CD8-positive, alpha-beta memory T cell (primary cell): ENCODE measurements at regions not wholly inside any gene's neighbourhood (a gene's known extent, or its start where the extent isn't known, plus 50 kb on each side); places are given as distances from the start of the nearest gene placed in this dataset.

Experiments
- CTCF ChIA-PET: fragments of 350-600 bp; sonication (Branson Sonifier 250); formaldehyde crosslinking; loops from one replicate; lab custom pipeline; 2021; ENCODE audit warnings: antibody characterized with exemption; lab: Charles Lee
- POLR2A ChIA-PET: fragments of 350-600 bp; sonication (Branson Sonifier 250); formaldehyde crosslinking; loops from one replicate; lab custom pipeline; 2021; ENCODE audit warnings: antibody characterized with exemption; lab: Charles Lee
- DNase-seq, 5 donors: peaks; one replicate each; pipeline versions ENCODE4 v3.0.0 to v3.0.0-alpha.2; 2020 to 2022; ENCODE audit warnings: mixed read lengths in 1 of 5
- H3K27ac ChIP-seq: one replicate; pipeline ENCODE4 v1.7.0; 2013; ENCODE audit warnings: low read depth, mild to moderate bottlenecking, low read length, moderate library complexity
- H3K27me3 ChIP-seq: 2 replicates; pipeline ENCODE4 v1.7.0; 2013; ENCODE audit warnings: low read length, mild to moderate bottlenecking; ENCODE audit not compliant: insufficient read depth, poor library complexity, severe bottlenecking
- H3K36me3 ChIP-seq: 2 replicates; pipeline ENCODE4 v1.7.0; 2013; ENCODE audit warnings: mild to moderate bottlenecking, low read length, moderate library complexity; ENCODE audit not compliant: insufficient read depth
- H3K4me1 ChIP-seq: 2 replicates; pipeline ENCODE4 v1.7.0; 2013; ENCODE audit warnings: mild to moderate bottlenecking, low read length, moderate library complexity; ENCODE audit not compliant: insufficient read depth
- H3K4me3 ChIP-seq: 2 replicates; pipeline ENCODE4 v1.7.0; 2013; ENCODE audit warnings: mild to moderate bottlenecking, low read length
- H3K9me3 ChIP-seq: 2 replicates; pipeline ENCODE4 v1.7.0; 2013; ENCODE audit warnings: mild to moderate bottlenecking, low read length
- H3K27ac Mint-ChIP-seq, 8 donors: one replicate each; pipeline ENCODE4 v1.8.0; 2020 to 2021; ENCODE audit warnings: mixed read lengths in 8 of 8, mild to moderate bottlenecking in 6 of 8, inconsistent platforms in 3 of 8, moderate library complexity in 3 of 8
- H3K27me3 Mint-ChIP-seq, 2 donors: one replicate each; pipeline ENCODE4 v1.8.0; 2020 to 2021; ENCODE audit warnings: mixed read lengths in 2 of 2, mild to moderate bottlenecking in 1 of 2, moderate library complexity in 1 of 2
- H3K36me3 Mint-ChIP-seq, 3 donors: one replicate each; pipeline ENCODE4 v1.8.0; 2020 to 2021; ENCODE audit warnings: mixed read lengths in 3 of 3, inconsistent platforms in 1 of 3, mild to moderate bottlenecking in 1 of 3
- H3K4me1 Mint-ChIP-seq, 3 donors: one replicate each; pipeline ENCODE4 v1.8.0; 2020 to 2021; ENCODE audit warnings: mixed read lengths in 3 of 3, inconsistent platforms in 1 of 3, mild to moderate bottlenecking in 1 of 3
- H3K4me3 Mint-ChIP-seq, 7 donors: one replicate each; pipeline ENCODE4 v1.8.0; 2020 to 2021; ENCODE audit warnings: mixed read lengths in 7 of 7, mild to moderate bottlenecking in 6 of 7, moderate library complexity in 4 of 7, inconsistent platforms in 2 of 7
- H3K9me3 Mint-ChIP-seq, 5 donors: one replicate each; pipeline ENCODE4 v1.8.0; 2020 to 2022; ENCODE audit warnings: mixed read lengths in 5 of 5, mild to moderate bottlenecking in 3 of 5, moderate library complexity in 2 of 5, inconsistent platforms in 1 of 5

GRCh38 chr6:8889514-8889913 is 454.2 kb upstream of the SLC35B3 start:
- Histone ChIP-seq H3K9me3 (no peaks in the 10 kb centered on the region), H3K4me1 (no peaks in the 10 kb centered on the region), H3K4me3 (no peak overlapping the region), H3K27ac (no peak overlapping the region), H3K36me3 (no peaks in the 10 kb centered on the region), H3K27me3 (no peaks in the 10 kb centered on the region)
- H3K27me3 Mint-ChIP-seq: no peaks in the 10 kb centered on the region
- H3K36me3 Mint-ChIP-seq: no peaks in the 10 kb centered on the region
- ChIA-PET POLR2A (no interaction called here), CTCF (no interaction called here)
- H3K4me1 Mint-ChIP-seq: no peaks in the 10 kb centered on the region
- peaks cover 0 to 9% (median 1%) of the 10 kb centered on the region in 5 donors for H3K9me3 Mint-ChIP-seq
- no peak overlapping the region for H3K27ac Mint-ChIP-seq
- H3K4me3 Mint-ChIP-seq: no peak overlapping the region
- no peak for DNase-seq

- DNase-seq: no peak
- POLR2A ChIA-PET: no interaction called here
- H3K4me3 Mint-ChIP-seq: no peak overlapping the region
These were observed 453.1 kb upstream of the SLC35B3 start for GRCh38 chr6:8888468-8888867.

GRCh38 chr6:8881663-8882062 is 446.3 kb upstream of the SLC35B3 start:
- Mint-ChIP-seq H3K27me3 (no peaks in the 10 kb centered on the region), H3K27ac (no peak overlapping the region), H3K4me3 (no peak overlapping the region), H3K4me1 (no peaks in the 10 kb centered on the region), H3K9me3 (peaks cover 0 to 13% (median 0%) of the 10 kb centered on the region in 5 donors), H3K36me3 (no peaks in the 10 kb centered on the region)
- Histone ChIP-seq H3K36me3 (no peaks in the 10 kb centered on the region), H3K27me3 (no peaks in the 10 kb centered on the region), H3K27ac (no peak overlapping the region), H3K4me1 (no peaks in the 10 kb centered on the region), H3K4me3 (no peak overlapping the region), H3K9me3 (no peaks in the 10 kb centered on the region)
- DNase-seq: no peak
- ChIA-PET POLR2A (no interaction called here), CTCF (no interaction called here)

More at GRCh38 chr6:8888468-8888867, 453.1 kb upstream of the SLC35B3 start:
- Mint-ChIP-seq H3K27me3 (no peaks in the 10 kb centered on the region), H3K9me3 (peaks cover 0 to 15% (median 1%) of the 10 kb centered on the region in 5 donors), H3K4me1 (no peaks in the 10 kb centered on the region), H3K27ac (no peak overlapping the region), H3K36me3 (no peaks in the 10 kb centered on the region)
- CTCF ChIA-PET: no interaction called here
- Histone ChIP-seq H3K4me3 (no peak overlapping the region), H3K9me3 (no peaks in the 10 kb centered on the region), H3K27ac (no peak overlapping the region), H3K4me1 (no peaks in the 10 kb centered on the region), H3K27me3 (no peaks in the 10 kb centered on the region), H3K36me3 (no peaks in the 10 kb centered on the region)

GRCh38 chr6:8879334-8879733 is 444.0 kb upstream of the SLC35B3 start:
- DNase-seq: no peak
- H3K36me3 Mint-ChIP-seq: no peaks in the 10 kb centered on the region
- H3K27ac Mint-ChIP-seq: no peak overlapping the region
- H3K4me1 ChIP-seq: no peaks in the 10 kb centered on the region
- H3K9me3 Mint-ChIP-seq: peaks cover 0 to 11% (median 0%) of the 10 kb centered on the region in 5 donors
- H3K4me1 Mint-ChIP-seq: no peaks in the 10 kb centered on the region
- H3K27me3 Mint-ChIP-seq: no peaks in the 10 kb centered on the region
- ChIA-PET CTCF (no interaction called here), POLR2A (no interaction called here)
- no peak overlapping the region for H3K27ac ChIP-seq
- H3K9me3 ChIP-seq: no peaks in the 10 kb centered on the region
- no peak overlapping the region for H3K4me3 ChIP-seq
- no peaks in the 10 kb centered on the region for H3K27me3 ChIP-seq
- no peak overlapping the region for H3K4me3 Mint-ChIP-seq
- no peaks in the 10 kb centered on the region for H3K36me3 ChIP-seq

GRCh38 chr6:8875986-8876385 is 440.6 kb upstream of the SLC35B3 start:
- no peak overlapping the region for H3K4me3 ChIP-seq
- CTCF ChIA-PET: no interaction called here
- no peaks in the 10 kb centered on the region for H3K27me3 ChIP-seq
- H3K36me3 Mint-ChIP-seq: no peaks in the 10 kb centered on the region
- DNase-seq: no peak
- no peaks in the 10 kb centered on the region for H3K9me3 ChIP-seq
- H3K36me3 ChIP-seq: no peaks in the 10 kb centered on the region
- no peak overlapping the region for H3K27ac Mint-ChIP-seq
- H3K9me3 Mint-ChIP-seq: peaks cover 0 to 4% (median 0%) of the 10 kb centered on the region in 5 donors
- no peak overlapping the region for H3K4me3 Mint-ChIP-seq
- POLR2A ChIA-PET: no interaction called here
- no peaks in the 10 kb centered on the region for H3K4me1 ChIP-seq
- no peak overlapping the region for H3K27ac ChIP-seq
- no peaks in the 10 kb centered on the region for H3K4me1 Mint-ChIP-seq
- H3K27me3 Mint-ChIP-seq: no peaks in the 10 kb centered on the region

GRCh38 chr6:8872589-8872988 is 437.2 kb upstream of the SLC35B3 start:
- H3K36me3 ChIP-seq: no peaks in the 10 kb centered on the region
- POLR2A ChIA-PET: no interaction called here
- Mint-ChIP-seq H3K27ac (no peak overlapping the region), H3K27me3 (no peaks in the 10 kb centered on the region), H3K36me3 (no peaks in the 10 kb centered on the region), H3K9me3 (peaks cover 0 to 6% (median 3%) of the 10 kb centered on the region in 5 donors), H3K4me3 (no peak overlapping the region), H3K4me1 (no peaks in the 10 kb centered on the region)
- H3K27ac ChIP-seq: no peak overlapping the region
- H3K9me3 ChIP-seq: no peaks in the 10 kb centered on the region
- no peak for DNase-seq
- no peaks in the 10 kb centered on the region for H3K4me1 ChIP-seq
- H3K27me3 ChIP-seq: no peaks in the 10 kb centered on the region
- CTCF ChIA-PET: no interaction called here
- H3K4me3 ChIP-seq: no peak overlapping the region

GRCh38 chr6:8865451-8865850 is 430.1 kb upstream of the SLC35B3 start:
- no peak overlapping the region for H3K4me3 Mint-ChIP-seq
- no peak for DNase-seq
- H3K36me3 Mint-ChIP-seq: no peaks in the 10 kb centered on the region
- POLR2A ChIA-PET: no interaction called here
- no peaks in the 10 kb centered on the region for H3K9me3 ChIP-seq
- H3K36me3 ChIP-seq: no peaks in the 10 kb centered on the region
- no peak overlapping the region for H3K27ac ChIP-seq
- H3K4me1 Mint-ChIP-seq: no peaks in the 10 kb centered on the region
- H3K27ac Mint-ChIP-seq: no peak overlapping the region
- no peaks in the 10 kb centered on the region for H3K4me1 ChIP-seq
- no peaks in the 10 kb centered on the region for H3K27me3 ChIP-seq
- H3K9me3 Mint-ChIP-seq: peaks cover 0 to 9% (median 4%) of the 10 kb centered on the region in 5 donors
- no peaks in the 10 kb centered on the region for H3K27me3 Mint-ChIP-seq
- no peak overlapping the region for H3K4me3 ChIP-seq
- CTCF ChIA-PET: no interaction called here

GRCh38 chr6:8860671-8861070 is 425.3 kb upstream of the SLC35B3 start:
- Mint-ChIP-seq H3K27ac (no peak overlapping the region), H3K27me3 (no peaks in the 10 kb centered on the region), H3K4me1 (no peaks in the 10 kb centered on the region), H3K4me3 (no peak overlapping the region), H3K36me3 (no peaks in the 10 kb centered on the region), H3K9me3 (peaks cover 0 to 7% (median 0%) of the 10 kb centered on the region in 5 donors)
- no peaks in the 10 kb centered on the region for H3K9me3 ChIP-seq
- H3K4me3 ChIP-seq: no peak overlapping the region
- no peak for DNase-seq
- ChIA-PET CTCF (no interaction called here), POLR2A (no interaction called here)
- H3K27me3 ChIP-seq: no peaks in the 10 kb centered on the region
- H3K27ac ChIP-seq: no peak overlapping the region
- no peaks in the 10 kb centered on the region for H3K36me3 ChIP-seq
- H3K4me1 ChIP-seq: no peaks in the 10 kb centered on the region

GRCh38 chr6:8859501-8859900 is 424.2 kb upstream of the SLC35B3 start:
- H3K36me3 Mint-ChIP-seq: no peaks in the 10 kb centered on the region
- no peak overlapping the region for H3K27ac Mint-ChIP-seq
- H3K27me3 Mint-ChIP-seq: no peaks in the 10 kb centered on the region
- Histone ChIP-seq H3K27ac (no peak overlapping the region), H3K36me3 (no peaks in the 10 kb centered on the region), H3K27me3 (no peaks in the 10 kb centered on the region), H3K4me1 (no peaks in the 10 kb centered on the region), H3K9me3 (no peaks in the 10 kb centered on the region), H3K4me3 (no peak overlapping the region)
- no peaks in the 10 kb centered on the region for H3K4me1 Mint-ChIP-seq
- ChIA-PET POLR2A (no interaction called here), CTCF (no interaction called here)
- peaks cover 0 to 5% (median 0%) of the 10 kb centered on the region in 5 donors for H3K9me3 Mint-ChIP-seq
- DNase-seq: no peak
- H3K4me3 Mint-ChIP-seq: no peak overlapping the region
